Endodermal cell (in vitro differentiated cells): ENCODE measurements at regions not wholly inside any gene's neighbourhood (a gene's known extent, or its start where the extent isn't known, plus 50 kb on each side); places are given as distances from the start of the nearest gene placed in this dataset.

Experiments
- DNase-seq: peaks from one replicate; pipeline ENCODE4 v3.0.0-alpha.2; 2017
- H3K27ac ChIP-seq: 2 replicates; pipeline ENCODE4 v1.5.1; 2013; ENCODE audit warnings: mild to moderate bottlenecking, low read depth, low read length, moderate library complexity
- H3K27me3 ChIP-seq: 2 replicates; pipeline ENCODE4 v1.6.1; 2013; ENCODE audit warnings: mild to moderate bottlenecking, low read length, moderate library complexity; ENCODE audit not compliant: insufficient read depth, control insufficient read depth, poor library complexity, severe bottlenecking
- H3K36me3 ChIP-seq: 2 replicates; pipeline ENCODE4 v1.7.0; 2013; ENCODE audit warnings: mild to moderate bottlenecking, low read length, moderate library complexity; ENCODE audit not compliant: control insufficient read depth, insufficient read depth
- H3K4me1 ChIP-seq: one replicate; pipeline ENCODE4 v1.7.0; 2013; ENCODE audit warnings: low read length; ENCODE audit not compliant: control insufficient read depth, insufficient read depth
- H3K4me3 ChIP-seq: 2 replicates; pipeline ENCODE4 v1.5.1; 2013; ENCODE audit warnings: mild to moderate bottlenecking, low read length, moderate library complexity
- H3K9ac ChIP-seq: 2 replicates; pipeline ENCODE4 v1.6.1; 2013; ENCODE audit warnings: mild to moderate bottlenecking, low read length, moderate library complexity; ENCODE audit not compliant: poor library complexity, severe bottlenecking; ENCODE audit errors: extremely low read depth
- H3K9me3 ChIP-seq: 2 replicates; pipeline ENCODE4 v1.6.1; 2013; ENCODE audit warnings: mild to moderate bottlenecking, low read length, moderate library complexity; ENCODE audit not compliant: control insufficient read depth
- H3K27ac Mint-ChIP-seq: 2 replicates; pipeline ENCODE4 v1.8.0; 2020; ENCODE audit warnings: mixed read lengths
- H3K27me3 Mint-ChIP-seq: 2 replicates; pipeline ENCODE4 v1.8.0; 2021; ENCODE audit warnings: mild to moderate bottlenecking, mixed read lengths; ENCODE audit not compliant: insufficient read depth
- H3K36me3 Mint-ChIP-seq: 2 replicates; pipeline ENCODE4 v1.8.0; 2020; ENCODE audit warnings: low read depth, mixed read lengths
- H3K4me1 Mint-ChIP-seq: 2 replicates; pipeline ENCODE4 v1.8.0; 2020; ENCODE audit warnings: mixed read lengths
- H3K4me3 Mint-ChIP-seq: 2 replicates; pipeline ENCODE4 v1.8.0; 2020; ENCODE audit warnings: mild to moderate bottlenecking, moderate library complexity, mixed read lengths
- H3K9me3 Mint-ChIP-seq: 2 replicates; pipeline ENCODE4 v1.8.0; 2020; ENCODE audit warnings: mild to moderate bottlenecking, mixed read lengths
- WGBS, 2 experiments: methylation state at CpG; one replicate each; pipeline versions ENCODE4 v1.1.5 to v1.1.7; 2013; ENCODE audit warnings: missing lambda C conversion rate in 2 of 2, mixed read lengths in 1 of 2; ENCODE audit not compliant: insufficient coverage in 1 of 2, insufficient read length in 1 of 2; 5-methylcytosine and 5-hydroxymethylcytosine counted together
- TF ChIP-seq, protein P1 (sequence below): fragments of 200-600 bp; sonication (generic); conservative IDR thresholded peaks from 2 replicates; pipeline ENCODE4 v1.5.0; 2021; ENCODE audit warnings: antibody characterized with exemption, mild to moderate bottlenecking

DNA sequence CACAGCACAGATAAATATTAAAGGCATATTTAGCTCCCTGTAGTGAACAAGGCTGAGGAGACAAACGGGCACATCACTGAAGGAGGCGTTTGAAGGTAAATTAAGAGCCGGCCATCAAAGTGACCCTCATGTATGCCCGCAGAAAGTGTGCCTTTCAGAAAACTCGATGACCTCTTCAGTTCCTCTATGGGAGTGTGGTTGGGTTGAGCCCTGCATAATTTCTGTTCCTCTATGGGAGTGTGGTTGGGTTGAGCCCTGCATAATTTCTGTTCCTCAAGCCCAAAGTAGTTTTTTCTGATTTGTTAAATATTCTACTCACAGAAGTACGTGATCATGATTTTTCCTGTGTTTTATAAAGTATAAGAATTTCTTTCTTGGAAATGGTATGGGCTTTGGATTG lies 568.5 kb downstream of the TSN start:
- H3K27ac Mint-ChIP-seq, result no peak overlapping the region
- Histone ChIP-seq H3K9ac (no peak overlapping the region), H3K4me3 (no peak overlapping the region), H3K27me3 (no peaks in the 10 kb centered on the region), H3K9me3 (no peaks in the 10 kb centered on the region), H3K36me3 (no peaks in the 10 kb centered on the region), H3K27ac (no peak overlapping the region), H3K4me1 (no peaks in the 10 kb centered on the region)
- H3K36me3 Mint-ChIP-seq, result no peaks in the 10 kb centered on the region
- H3K4me1 Mint-ChIP-seq, result peaks cover 2% of the 10 kb centered on the region
- no peak overlapping the region for H3K4me3 Mint-ChIP-seq
- 94% methylated on average over 6 of the region's 6 CpGs; no CpG with 5 or more reads in 1 of the 2 experiments for WGBS, 2 experiments
- H3K9me3 Mint-ChIP-seq, result no peaks in the 10 kb centered on the region
- no peak for DNase-seq
- peaks cover 13% of the 10 kb centered on the region for H3K27me3 Mint-ChIP-seq
- TF ChIP-seq, protein P1, sequence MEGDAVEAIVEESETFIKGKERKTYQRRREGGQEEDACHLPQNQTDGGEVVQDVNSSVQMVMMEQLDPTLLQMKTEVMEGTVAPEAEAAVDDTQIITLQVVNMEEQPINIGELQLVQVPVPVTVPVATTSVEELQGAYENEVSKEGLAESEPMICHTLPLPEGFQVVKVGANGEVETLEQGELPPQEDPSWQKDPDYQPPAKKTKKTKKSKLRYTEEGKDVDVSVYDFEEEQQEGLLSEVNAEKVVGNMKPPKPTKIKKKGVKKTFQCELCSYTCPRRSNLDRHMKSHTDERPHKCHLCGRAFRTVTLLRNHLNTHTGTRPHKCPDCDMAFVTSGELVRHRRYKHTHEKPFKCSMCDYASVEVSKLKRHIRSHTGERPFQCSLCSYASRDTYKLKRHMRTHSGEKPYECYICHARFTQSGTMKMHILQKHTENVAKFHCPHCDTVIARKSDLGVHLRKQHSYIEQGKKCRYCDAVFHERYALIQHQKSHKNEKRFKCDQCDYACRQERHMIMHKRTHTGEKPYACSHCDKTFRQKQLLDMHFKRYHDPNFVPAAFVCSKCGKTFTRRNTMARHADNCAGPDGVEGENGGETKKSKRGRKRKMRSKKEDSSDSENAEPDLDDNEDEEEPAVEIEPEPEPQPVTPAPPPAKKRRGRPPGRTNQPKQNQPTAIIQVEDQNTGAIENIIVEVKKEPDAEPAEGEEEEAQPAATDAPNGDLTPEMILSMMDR, result no peak

DNA sequence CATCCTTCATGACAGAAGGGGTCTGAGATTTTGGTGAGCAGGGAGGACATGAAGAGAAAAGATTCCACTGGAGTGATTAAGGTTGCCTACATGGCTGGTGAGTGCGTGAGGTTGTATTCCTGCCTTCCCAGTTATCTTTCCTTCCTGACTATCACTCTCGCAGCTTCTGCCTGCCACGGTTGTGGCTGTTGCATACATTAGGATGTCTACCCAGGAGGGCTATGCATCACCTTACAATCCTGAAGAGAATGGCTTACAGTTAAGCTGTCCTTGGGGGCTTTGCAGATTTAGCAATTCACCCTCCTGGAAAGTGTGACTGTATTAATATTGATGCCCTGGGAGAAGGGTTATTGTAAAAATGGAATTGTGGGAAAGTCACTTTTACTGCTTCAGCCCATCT lies 571.0 kb downstream of the TSN start:
- TF ChIP-seq, protein P1, result no peak
- no peak overlapping the region for H3K27ac ChIP-seq
- no peaks in the 10 kb centered on the region for H3K4me1 ChIP-seq
- no peaks in the 10 kb centered on the region for H3K27me3 ChIP-seq
- 58 to 63% methylated on average over 3 of the region's 3 CpGs for WGBS, 2 experiments
- H3K36me3 ChIP-seq, result no peaks in the 10 kb centered on the region
- Mint-ChIP-seq H3K9me3 (no peaks in the 10 kb centered on the region), H3K4me1 (peaks cover 2% of the 10 kb centered on the region), H3K4me3 (no peak overlapping the region), H3K27ac (no peak overlapping the region), H3K27me3 (peaks cover 13% of the 10 kb centered on the region), H3K36me3 (no peaks in the 10 kb centered on the region)
- H3K9me3 ChIP-seq, result no peaks in the 10 kb centered on the region
- H3K9ac ChIP-seq, result no peak overlapping the region
- peak; percentile 55 for DNase-seq
- H3K4me3 ChIP-seq, result no peak overlapping the region

DNA sequence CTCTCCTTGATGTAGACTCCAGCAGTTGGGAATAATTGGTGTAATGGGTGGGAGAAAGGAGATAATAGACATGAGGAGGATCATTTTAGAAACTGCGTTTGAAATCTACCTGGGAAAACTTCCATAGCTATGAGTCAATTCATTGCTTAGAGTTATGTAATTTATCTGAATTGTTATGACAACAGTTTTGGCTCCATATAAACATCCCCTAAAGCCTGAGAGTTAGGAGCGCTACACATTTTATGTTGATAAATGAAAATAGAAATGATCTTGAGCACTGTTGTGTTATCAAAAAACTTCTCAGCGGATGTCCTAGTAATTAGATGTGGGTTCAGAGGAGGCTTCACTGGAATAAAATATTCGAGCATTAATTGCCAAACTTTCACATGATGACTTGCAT lies 573.4 kb downstream of the TSN start:
- Mint-ChIP-seq H3K4me3 (no peak overlapping the region), H3K36me3 (no peaks in the 10 kb centered on the region), H3K27me3 (peaks cover 18% of the 10 kb centered on the region), H3K9me3 (no peaks in the 10 kb centered on the region), H3K4me1 (no peaks in the 10 kb centered on the region), H3K27ac (no peak overlapping the region)
- Histone ChIP-seq H3K4me3 (no peak overlapping the region), H3K27ac (no peak overlapping the region), H3K27me3 (peaks cover 2% of the 10 kb centered on the region), H3K9me3 (no peaks in the 10 kb centered on the region), H3K9ac (no peak overlapping the region), H3K4me1 (no peaks in the 10 kb centered on the region), H3K36me3 (no peaks in the 10 kb centered on the region)
- no peak for DNase-seq
- TF ChIP-seq, protein P1, result no peak
- WGBS, 2 experiments, result 94 to 100% methylated on average over 3 to 4 of the region's 4 CpGs
